GM19395 (cell line): ENCODE measurements at regions not wholly inside any gene's neighbourhood (a gene's known extent, or its start where the extent isn't known, plus 50 kb on each side); places are given as distances from the start of the nearest gene placed in this dataset.

ENCODE experiments used
- ATAC-seq: cut with Tn5 transposase; IDR thresholded peaks from one replicate; pipeline ENCODE4 v1.9.1; 2021; ENCODE audit warnings: mild to moderate bottlenecking, moderate library complexity; ENCODE audit not compliant: unreplicated experiment

- ATAC-seq, result no peak
Measured at GRCh38 chr3:74357881-74358280, 256.6 kb downstream of the CNTN3 start.

GRCh38 chr3:74353039-74353438 lies 261.4 kb downstream of the CNTN3 start:
- no peak for ATAC-seq

- ATAC-seq, result no peak
Measured at GRCh38 chr3:74352166-74352565, 262.3 kb downstream of the CNTN3 start.

- no peak for ATAC-seq
Measured at GRCh38 chr3:74351213-74351612, 263.2 kb downstream of the CNTN3 start.

GRCh38 chr3:74349015-74349414 lies 265.4 kb downstream of the CNTN3 start:
- no peak for ATAC-seq

GRCh38 chr3:74347563-74348268 lies 266.7 kb downstream of the CNTN3 start:
- no peak for ATAC-seq

- ATAC-seq, result no peak
Measured at GRCh38 chr3:74346896-74347295, 267.6 kb downstream of the CNTN3 start.

GRCh38 chr3:74345701-74346100 lies 268.8 kb downstream of the CNTN3 start:
- ATAC-seq, result no peak

GRCh38 chr3:74344865-74345440 lies 269.5 kb downstream of the CNTN3 start:
- ATAC-seq, result no peak

GRCh38 chr3:74343391-74343790 lies 271.1 kb downstream of the CNTN3 start:
- no peak for ATAC-seq

- ATAC-seq, result no peak
Measured at GRCh38 chr3:74338998-74339397, 275.5 kb downstream of the CNTN3 start.

GRCh38 chr3:74332165-74332564 lies 282.3 kb downstream of the CNTN3 start:
- ATAC-seq, result no peak

GRCh38 chr3:74331711-74332110 lies 282.7 kb downstream of the CNTN3 start:
- ATAC-seq, result no peak

- ATAC-seq, result no peak
Measured at GRCh38 chr3:74329096-74329495, 285.4 kb downstream of the CNTN3 start.

- ATAC-seq, result no peak
Measured at GRCh38 chr3:74328435-74328834, 286.0 kb downstream of the CNTN3 start.

GRCh38 chr3:74315291-74315690 lies 299.2 kb downstream of the CNTN3 start:
- ATAC-seq, result no peak

- no peak for ATAC-seq
Measured at GRCh38 chr3:74314696-74315095, 299.8 kb downstream of the CNTN3 start.

GRCh38 chr3:74309716-74310115 lies 304.7 kb downstream of the CNTN3 start:
- no peak for ATAC-seq

- ATAC-seq, result no peak
Measured at GRCh38 chr3:74304424-74304823, 310.0 kb downstream of the CNTN3 start.

- no peak for ATAC-seq
Measured at GRCh38 chr3:74303711-74304110, 310.7 kb downstream of the CNTN3 start.

GRCh38 chr3:74302969-74303368 lies 311.5 kb downstream of the CNTN3 start:
- ATAC-seq, result no peak

GRCh38 chr3:74302281-74302680 lies 312.2 kb downstream of the CNTN3 start:
- ATAC-seq, result no peak

GRCh38 chr3:74301056-74301455 lies 313.4 kb downstream of the CNTN3 start:
- ATAC-seq, result no peak
